ENCODE measurements at regions not wholly inside any gene's neighbourhood (a gene's known extent, or its start where the extent isn't known, plus 50 kb on each side); places are given as distances from the start of the nearest gene placed in this dataset.

DNA sequence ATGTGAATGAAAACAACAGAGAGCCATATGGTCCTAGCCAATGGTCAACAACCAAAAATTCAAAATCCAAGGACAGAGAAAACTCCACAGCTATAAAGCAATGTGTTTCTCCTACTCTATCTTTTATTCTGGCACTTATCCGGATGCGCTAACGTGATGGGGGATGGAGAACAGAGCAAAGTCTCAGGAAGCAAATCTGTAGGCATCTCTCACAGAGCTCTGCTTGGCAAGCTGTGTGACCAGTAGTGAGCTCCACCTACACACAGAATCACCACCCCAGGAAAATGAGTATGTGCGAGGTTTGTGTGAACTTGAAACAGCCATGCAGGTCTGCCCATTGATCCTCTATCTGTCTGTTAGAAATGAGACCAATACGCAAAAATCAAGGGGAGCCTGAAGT, 584.3 kb downstream of the BCL11A start:
- TF ChIP-seq FOXA1 (IDR thresholded peaks at IDR 0.05) (no peak), CTBP1 (IDR thresholded peaks at IDR 0.05; ENCODE audit: borderline replicate concordance) (no peak), BHLHE40 (IDR thresholded peaks at IDR 0.05; ENCODE audit: borderline replicate concordance) (no peak), FOXM1 (IDR thresholded peaks at IDR 0.05; ENCODE audit: borderline replicate concordance) (no peak), LEF1 (IDR thresholded peaks at IDR 0.05; ENCODE audit: borderline replicate concordance) (no peak), PKNOX1 (IDR thresholded peaks at IDR 0.05) (no peak), ZNF384 (IDR thresholded peaks at IDR 0.05) (no peak), FOXK2 (IDR thresholded peaks at IDR 0.05) (no peak), SUZ12 (IDR thresholded peaks at IDR 0.05) (no peak)

Measured in HEK293T (cell line).